ENCODE measurements at regions not wholly inside any gene's neighbourhood (a gene's known extent, or its start where the extent isn't known, plus 50 kb on each side); places are given as distances from the start of the nearest gene placed in this dataset.

DNA sequence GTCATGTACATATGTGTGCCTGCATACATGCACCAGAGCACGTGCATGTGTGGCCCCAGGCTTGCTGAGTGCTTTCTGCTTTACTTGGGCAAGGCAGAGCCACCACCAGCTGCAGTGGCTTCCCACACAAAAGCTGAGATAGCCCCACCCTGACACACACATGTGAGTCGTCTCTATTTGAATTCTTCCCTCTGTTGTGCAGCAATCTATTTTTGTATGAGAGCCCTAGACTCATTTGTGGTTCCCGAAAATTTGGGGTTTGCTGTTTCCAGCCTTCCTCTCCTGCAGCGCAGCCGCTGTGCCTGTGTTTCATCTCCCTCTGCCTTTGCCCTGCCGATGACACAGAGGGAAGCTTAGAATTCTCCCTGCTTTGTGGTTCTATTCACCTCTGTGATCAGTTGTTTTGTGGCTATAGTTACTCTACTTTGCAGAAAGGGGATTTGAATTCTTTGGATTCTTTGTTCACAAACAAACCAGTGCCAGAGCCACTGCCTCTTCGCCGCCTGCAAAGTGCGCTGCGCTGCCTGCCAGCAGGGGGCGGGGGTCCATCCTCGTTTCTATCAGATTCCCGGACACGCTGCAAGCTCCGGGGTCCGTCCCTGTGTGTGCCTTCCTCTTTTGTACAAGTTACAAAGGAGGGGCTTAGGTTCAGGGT is 95.8 kb upstream of the DAP start:
- Histone ChIP-seq H3K27ac (no peak overlapping the region), H3K4me3 (no peak overlapping the region), H3K9me2 (replicated peaks; ENCODE audit: insufficient read depth) (no peaks in the 10 kb centered on the region), H3K9me3 (ENCODE audit: low read depth) (no peaks in the 10 kb centered on the region), H3K4me2 (peak overlapping the region; percentile 81), H3K27me3 (no peaks in the 10 kb centered on the region), H3K4me1 (ENCODE audit: insufficient read depth) (peaks cover 12% of the 10 kb centered on the region), H3K36me3 (replicated peaks; ENCODE audit: insufficient read depth, low read depth) (no peaks in the 10 kb centered on the region), H4K20me1 (ENCODE audit: insufficient read depth, poor library complexity, severe bottlenecking) (no peaks in the 10 kb centered on the region), H2AFZ (peak overlapping the region; percentile 66), H3K79me2 (no peaks in the 10 kb centered on the region)
- DNase-seq (ENCODE audit: low spot score): peak; percentile 76
- WGBS (ENCODE audit: low lambda C conversion rate, missing lambda C conversion rate): 16% methylated on average over 16 of the region's 16 CpGs
- TF ChIP-seq EZH2phosphoT487 (IDR thresholded peaks at IDR 0.05; ENCODE audit: low read depth, severe bottlenecking, unreplicated experiment): no peak
- TF ChIP-seq, protein P1, sequence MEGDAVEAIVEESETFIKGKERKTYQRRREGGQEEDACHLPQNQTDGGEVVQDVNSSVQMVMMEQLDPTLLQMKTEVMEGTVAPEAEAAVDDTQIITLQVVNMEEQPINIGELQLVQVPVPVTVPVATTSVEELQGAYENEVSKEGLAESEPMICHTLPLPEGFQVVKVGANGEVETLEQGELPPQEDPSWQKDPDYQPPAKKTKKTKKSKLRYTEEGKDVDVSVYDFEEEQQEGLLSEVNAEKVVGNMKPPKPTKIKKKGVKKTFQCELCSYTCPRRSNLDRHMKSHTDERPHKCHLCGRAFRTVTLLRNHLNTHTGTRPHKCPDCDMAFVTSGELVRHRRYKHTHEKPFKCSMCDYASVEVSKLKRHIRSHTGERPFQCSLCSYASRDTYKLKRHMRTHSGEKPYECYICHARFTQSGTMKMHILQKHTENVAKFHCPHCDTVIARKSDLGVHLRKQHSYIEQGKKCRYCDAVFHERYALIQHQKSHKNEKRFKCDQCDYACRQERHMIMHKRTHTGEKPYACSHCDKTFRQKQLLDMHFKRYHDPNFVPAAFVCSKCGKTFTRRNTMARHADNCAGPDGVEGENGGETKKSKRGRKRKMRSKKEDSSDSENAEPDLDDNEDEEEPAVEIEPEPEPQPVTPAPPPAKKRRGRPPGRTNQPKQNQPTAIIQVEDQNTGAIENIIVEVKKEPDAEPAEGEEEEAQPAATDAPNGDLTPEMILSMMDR (IDR thresholded peaks at IDR 0.05; ENCODE audit: poor library complexity): peak; percentile 96

DNA sequence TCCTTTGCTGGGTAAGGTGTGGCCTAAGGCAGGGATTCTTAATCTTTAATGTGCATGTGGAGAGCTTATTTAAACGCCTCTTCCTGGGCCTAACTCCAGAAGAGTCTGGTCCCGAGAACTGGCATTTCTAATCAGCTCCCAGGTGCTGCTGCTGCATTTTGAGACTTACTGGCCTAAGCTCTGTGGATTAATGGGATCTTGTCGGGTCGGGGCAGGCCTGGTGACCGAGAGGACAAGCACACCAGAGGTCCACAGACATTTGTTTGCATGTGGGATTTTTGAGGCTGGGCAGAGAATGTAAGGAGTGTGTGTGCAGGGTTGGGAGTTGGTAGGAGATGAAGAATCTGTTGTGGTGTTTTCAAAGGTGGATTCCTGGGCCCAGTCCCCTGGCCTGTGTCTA is 95.0 kb upstream of the DAP start:
- H3K27ac ChIP-seq: no peak overlapping the region
- no peak overlapping the region for H3K4me3 ChIP-seq
- no peaks in the 10 kb centered on the region for H3K79me2 ChIP-seq
- 71% methylated on average over 5 of the region's 5 CpGs for WGBS (ENCODE audit: low lambda C conversion rate, missing lambda C conversion rate)
- H3K27me3 ChIP-seq: no peaks in the 10 kb centered on the region
- no peaks in the 10 kb centered on the region for H3K9me3 ChIP-seq (ENCODE audit: low read depth)
- peaks cover 12% of the 10 kb centered on the region for H3K4me1 ChIP-seq (ENCODE audit: insufficient read depth)
- DNase-seq (ENCODE audit: low spot score): no peak
- H3K4me2 ChIP-seq: no peak overlapping the region
- no peaks in the 10 kb centered on the region for H3K9me2 ChIP-seq (replicated peaks; ENCODE audit: insufficient read depth)
- no peaks in the 10 kb centered on the region for H3K36me3 ChIP-seq (replicated peaks; ENCODE audit: insufficient read depth, low read depth)
- no peaks in the 10 kb centered on the region for H4K20me1 ChIP-seq (ENCODE audit: insufficient read depth, poor library complexity, severe bottlenecking)
- H2AFZ ChIP-seq: no peak overlapping the region
- TF ChIP-seq, protein P1 (IDR thresholded peaks at IDR 0.05; ENCODE audit: poor library complexity): no peak
- no peak for TF ChIP-seq EZH2 (IDR thresholded peaks at IDR 0.05; ENCODE audit: borderline replicate concordance)
- TF ChIP-seq EZH2phosphoT487 (IDR thresholded peaks at IDR 0.05; ENCODE audit: low read depth, severe bottlenecking, unreplicated experiment): no peak

DNA sequence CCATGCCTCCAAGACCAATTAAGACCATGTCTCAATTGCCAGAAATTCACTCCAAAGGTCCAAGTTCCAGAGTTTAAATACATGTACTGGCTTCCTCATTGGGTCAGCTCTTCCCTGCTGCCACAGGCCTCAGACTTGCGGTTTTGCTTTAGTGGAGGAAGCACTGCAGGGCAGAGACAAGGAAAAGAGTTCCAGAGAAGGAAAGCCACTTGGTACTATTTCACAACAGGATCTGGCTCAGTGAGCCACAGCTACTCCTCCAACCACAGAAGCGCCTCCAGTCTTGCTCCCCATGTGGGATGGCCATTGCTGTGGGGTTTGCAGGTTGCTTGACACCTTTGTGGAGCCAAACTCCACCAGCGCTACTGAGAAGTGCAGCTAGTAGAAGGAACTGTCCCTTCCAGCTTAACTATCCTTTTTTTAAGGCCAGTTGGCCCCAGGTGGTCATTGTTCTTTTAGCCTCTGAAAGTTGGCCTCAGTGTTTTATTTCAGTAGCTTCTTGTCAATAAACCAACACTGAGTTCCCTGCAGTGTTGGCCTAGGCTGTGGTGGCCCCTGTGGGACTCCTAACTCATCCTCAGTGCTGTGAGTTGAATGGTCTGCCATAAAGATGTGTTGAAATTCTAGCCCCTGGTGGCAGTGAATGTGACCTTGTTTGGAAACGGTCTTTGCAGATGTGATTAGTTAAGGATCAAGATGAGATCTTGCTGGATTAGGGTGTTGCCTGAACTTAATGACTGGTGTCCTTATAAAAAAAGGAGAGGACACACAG is 93.7 kb upstream of the DAP start:
- H3K4me3 ChIP-seq: no peak overlapping the region
- H3K4me1 ChIP-seq (ENCODE audit: insufficient read depth): peaks cover 12% of the 10 kb centered on the region
- no peaks in the 10 kb centered on the region for H3K9me2 ChIP-seq (replicated peaks; ENCODE audit: insufficient read depth)
- no peak overlapping the region for H3K27ac ChIP-seq
- DNase-seq (ENCODE audit: low spot score): no peak
- WGBS (ENCODE audit: low lambda C conversion rate, missing lambda C conversion rate): 80% methylated on average over 4 of the region's 4 CpGs
- H4K20me1 ChIP-seq (ENCODE audit: insufficient read depth, poor library complexity, severe bottlenecking): no peaks in the 10 kb centered on the region
- no peaks in the 10 kb centered on the region for H3K27me3 ChIP-seq
- no peaks in the 10 kb centered on the region for H3K9me3 ChIP-seq (ENCODE audit: low read depth)
- no peaks in the 10 kb centered on the region for H3K79me2 ChIP-seq
- H3K36me3 ChIP-seq (replicated peaks; ENCODE audit: insufficient read depth, low read depth): no peaks in the 10 kb centered on the region
- no peak for TF ChIP-seq EZH2phosphoT487 (IDR thresholded peaks at IDR 0.05; ENCODE audit: low read depth, severe bottlenecking, unreplicated experiment)
- TF ChIP-seq EZH2 (IDR thresholded peaks at IDR 0.05; ENCODE audit: borderline replicate concordance): no peak
- TF ChIP-seq, protein P1 (IDR thresholded peaks at IDR 0.05; ENCODE audit: poor library complexity): no peak
- H3K4me2 ChIP-seq: no peak overlapping the region
- no peak overlapping the region for H2AFZ ChIP-seq

All from hepatocyte (in vitro differentiated cells).